ENCODE measurements at regions not wholly inside any gene's neighbourhood (a gene's known extent, or its start where the extent isn't known, plus 50 kb on each side); places are given as distances from the start of the nearest gene placed in this dataset.

DNA sequence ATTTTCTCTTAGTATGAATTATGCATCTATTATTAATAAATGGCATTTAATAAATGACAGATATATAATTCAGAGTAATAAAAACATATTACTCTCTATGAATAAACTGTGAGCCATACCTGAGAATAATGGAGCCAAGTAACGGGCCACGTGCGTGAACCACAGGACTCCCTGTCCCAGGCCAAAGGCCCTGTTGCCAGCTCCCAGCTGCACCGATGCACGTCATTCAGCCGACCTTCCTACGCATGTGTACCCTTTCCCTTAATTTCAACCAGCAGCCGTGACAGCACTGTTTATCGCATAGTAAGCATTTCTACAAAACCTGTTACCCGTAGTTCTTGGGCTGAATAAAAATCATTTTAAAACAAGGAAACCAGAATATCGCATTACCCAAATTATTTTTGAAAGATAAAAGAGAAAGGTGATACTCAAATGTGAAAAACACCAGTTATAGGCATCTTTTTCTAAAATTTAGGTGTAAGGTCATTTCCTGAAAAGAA, 827.2 kb upstream of the FRG1 start:
- H3K9me3 ChIP-seq (ENCODE audit: control insufficient read depth, insufficient read depth, low read depth, low read length): 0 out of 2 replicates have a peak, but pooled peaks cover 1% of the 10 kb centered on the region
- no peaks in the 10 kb centered on the region for H3K4me1 ChIP-seq (ENCODE audit: control insufficient read depth, insufficient read depth, low read length)
- H3K27ac ChIP-seq (ENCODE audit: low read depth, low read length): no peak overlapping the region
- H3K27me3 ChIP-seq (ENCODE audit: control insufficient read depth, insufficient read depth, low read length): no peaks in the 10 kb centered on the region
- H3K9ac ChIP-seq (ENCODE audit: low read length): no peak overlapping the region
- H3K4me3 ChIP-seq (ENCODE audit: low read depth, low read length): no peak overlapping the region
- H3K36me3 ChIP-seq (ENCODE audit: control insufficient read depth, insufficient read depth, low read length): no peaks in the 10 kb centered on the region

- no peak overlapping the region for H3K9ac ChIP-seq (ENCODE audit: low read length)
- no peaks in the 10 kb centered on the region for H3K4me1 ChIP-seq (ENCODE audit: control insufficient read depth, insufficient read depth, low read length)
- H3K27ac ChIP-seq (ENCODE audit: low read depth, low read length): no peak overlapping the region
- H3K4me3 ChIP-seq (ENCODE audit: low read depth, low read length): no peak overlapping the region
- no peaks in the 10 kb centered on the region for H3K9me3 ChIP-seq (ENCODE audit: control insufficient read depth, insufficient read depth, low read depth, low read length)
- no peaks in the 10 kb centered on the region for H3K36me3 ChIP-seq (ENCODE audit: control insufficient read depth, insufficient read depth, low read length)
- no peaks in the 10 kb centered on the region for H3K27me3 ChIP-seq (ENCODE audit: control insufficient read depth, insufficient read depth, low read length)
Measured at GRCh38 chr4:189117426-189117825, 823.2 kb upstream of the FRG1 start.

GRCh38 chr4:189121336-189121735, 819.3 kb upstream of the FRG1 start:
- no peaks in the 10 kb centered on the region for H3K4me1 ChIP-seq (ENCODE audit: control insufficient read depth, insufficient read depth, low read length)
- H3K36me3 ChIP-seq (ENCODE audit: control insufficient read depth, insufficient read depth, low read length): no peaks in the 10 kb centered on the region
- H3K27me3 ChIP-seq (ENCODE audit: control insufficient read depth, insufficient read depth, low read length): no peaks in the 10 kb centered on the region
- H3K4me3 ChIP-seq (ENCODE audit: low read depth, low read length): no peak overlapping the region
- H3K9me3 ChIP-seq (ENCODE audit: control insufficient read depth, insufficient read depth, low read depth, low read length): peaks cover 4% of the 10 kb centered on the region; the same call in 1 of the 2 replicates
- H3K9ac ChIP-seq (ENCODE audit: low read length): no peak overlapping the region
- H3K27ac ChIP-seq (ENCODE audit: low read depth, low read length): no peak overlapping the region

DNA sequence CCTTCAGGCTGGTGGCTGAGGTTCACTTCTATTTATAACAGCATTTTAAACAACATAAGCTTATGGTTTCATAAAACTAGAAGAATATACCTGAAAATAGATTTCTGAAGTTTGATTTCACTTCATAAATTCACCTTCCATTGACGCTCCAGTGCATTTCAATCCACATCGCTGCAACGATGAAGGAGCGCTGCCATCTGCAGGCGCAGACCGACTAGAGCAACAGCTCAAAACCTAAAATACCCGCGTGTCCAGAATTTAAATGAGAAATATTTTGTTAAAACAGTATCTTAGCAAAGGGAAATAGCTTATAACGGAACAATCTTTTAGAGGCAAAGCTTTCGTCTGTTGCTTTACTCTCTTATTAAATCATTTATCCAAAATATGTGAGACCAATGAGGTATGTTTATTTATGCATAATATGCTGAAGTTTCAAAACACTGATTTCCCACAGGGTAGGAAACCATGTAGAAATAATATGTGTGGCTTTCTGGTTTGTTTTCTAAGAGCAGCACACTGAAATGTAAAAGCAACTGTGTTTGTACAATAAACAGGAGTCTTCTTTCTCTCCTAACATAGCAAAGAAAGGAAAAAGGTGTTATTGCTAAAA, 816.4 kb upstream of the FRG1 start:
- H3K36me3 ChIP-seq (ENCODE audit: control insufficient read depth, insufficient read depth, low read length): no peaks in the 10 kb centered on the region

GRCh38 chr4:189124791-189125190, 815.9 kb upstream of the FRG1 start:
- no peaks in the 10 kb centered on the region for H3K4me1 ChIP-seq (ENCODE audit: control insufficient read depth, insufficient read depth, low read length)

More for the DNA sequence above, 816.4 kb upstream of the FRG1 start:
- H3K4me3 ChIP-seq (ENCODE audit: low read depth, low read length): no peak overlapping the region
- no peak overlapping the region for H3K27ac ChIP-seq (ENCODE audit: low read depth, low read length)
- no peaks in the 10 kb centered on the region for H3K4me1 ChIP-seq (ENCODE audit: control insufficient read depth, insufficient read depth, low read length)
- H3K9ac ChIP-seq (ENCODE audit: low read length): no peak overlapping the region
- no peaks in the 10 kb centered on the region for H3K27me3 ChIP-seq (ENCODE audit: control insufficient read depth, insufficient read depth, low read length)
- H3K9me3 ChIP-seq (ENCODE audit: control insufficient read depth, insufficient read depth, low read depth, low read length): peaks cover 6% of the 10 kb centered on the region; the same call in 1 of the 2 replicates

GRCh38 chr4:189126040-189126439, 814.6 kb upstream of the FRG1 start:
- H3K9ac ChIP-seq (ENCODE audit: low read length): no peak overlapping the region
- no peaks in the 10 kb centered on the region for H3K36me3 ChIP-seq (ENCODE audit: control insufficient read depth, insufficient read depth, low read length)
- no peaks in the 10 kb centered on the region for H3K4me1 ChIP-seq (ENCODE audit: control insufficient read depth, insufficient read depth, low read length)
- H3K27ac ChIP-seq (ENCODE audit: low read depth, low read length): no peak overlapping the region
- no peak overlapping the region for H3K4me3 ChIP-seq (ENCODE audit: low read depth, low read length)
- peaks cover 6% of the 10 kb centered on the region; the same call in 1 of the 2 replicates for H3K9me3 ChIP-seq (ENCODE audit: control insufficient read depth, insufficient read depth, low read depth, low read length)
- no peaks in the 10 kb centered on the region for H3K27me3 ChIP-seq (ENCODE audit: control insufficient read depth, insufficient read depth, low read length)

More at GRCh38 chr4:189124791-189125190, 815.9 kb upstream of the FRG1 start:
- no peak overlapping the region for H3K27ac ChIP-seq (ENCODE audit: low read depth, low read length)
- no peak overlapping the region for H3K9ac ChIP-seq (ENCODE audit: low read length)
- H3K4me3 ChIP-seq (ENCODE audit: low read depth, low read length): no peak overlapping the region
- H3K27me3 ChIP-seq (ENCODE audit: control insufficient read depth, insufficient read depth, low read length): no peaks in the 10 kb centered on the region
- H3K36me3 ChIP-seq (ENCODE audit: control insufficient read depth, insufficient read depth, low read length): no peaks in the 10 kb centered on the region
- peaks cover 6% of the 10 kb centered on the region; the same call in 1 of the 2 replicates for H3K9me3 ChIP-seq (ENCODE audit: control insufficient read depth, insufficient read depth, low read depth, low read length)

- H3K4me1 ChIP-seq (ENCODE audit: control insufficient read depth, insufficient read depth, low read length): no peaks in the 10 kb centered on the region
- no peak overlapping the region for H3K9ac ChIP-seq (ENCODE audit: low read length)
- no peak overlapping the region for H3K4me3 ChIP-seq (ENCODE audit: low read depth, low read length)
- no peaks in the 10 kb centered on the region for H3K27me3 ChIP-seq (ENCODE audit: control insufficient read depth, insufficient read depth, low read length)
- no peak overlapping the region for H3K27ac ChIP-seq (ENCODE audit: low read depth, low read length)
- H3K9me3 ChIP-seq (ENCODE audit: control insufficient read depth, insufficient read depth, low read depth, low read length): peaks cover 6% of the 10 kb centered on the region; the same call in 1 of the 2 replicates
- no peaks in the 10 kb centered on the region for H3K36me3 ChIP-seq (ENCODE audit: control insufficient read depth, insufficient read depth, low read length)
Measured at GRCh38 chr4:189128341-189128740, 812.3 kb upstream of the FRG1 start.

GRCh38 chr4:189129044-189129694, 811.5 kb upstream of the FRG1 start:
- H3K9me3 ChIP-seq (ENCODE audit: control insufficient read depth, insufficient read depth, low read depth, low read length): peaks cover 6% of the 10 kb centered on the region; the same call in 1 of the 2 replicates
- H3K27ac ChIP-seq (ENCODE audit: low read depth, low read length): no peak overlapping the region
- H3K27me3 ChIP-seq (ENCODE audit: control insufficient read depth, insufficient read depth, low read length): no peaks in the 10 kb centered on the region
- H3K4me1 ChIP-seq (ENCODE audit: control insufficient read depth, insufficient read depth, low read length): no peaks in the 10 kb centered on the region
- H3K9ac ChIP-seq (ENCODE audit: low read length): no peak overlapping the region
- H3K36me3 ChIP-seq (ENCODE audit: control insufficient read depth, insufficient read depth, low read length): no peaks in the 10 kb centered on the region
- H3K4me3 ChIP-seq (ENCODE audit: low read depth, low read length): no peak overlapping the region

DNA sequence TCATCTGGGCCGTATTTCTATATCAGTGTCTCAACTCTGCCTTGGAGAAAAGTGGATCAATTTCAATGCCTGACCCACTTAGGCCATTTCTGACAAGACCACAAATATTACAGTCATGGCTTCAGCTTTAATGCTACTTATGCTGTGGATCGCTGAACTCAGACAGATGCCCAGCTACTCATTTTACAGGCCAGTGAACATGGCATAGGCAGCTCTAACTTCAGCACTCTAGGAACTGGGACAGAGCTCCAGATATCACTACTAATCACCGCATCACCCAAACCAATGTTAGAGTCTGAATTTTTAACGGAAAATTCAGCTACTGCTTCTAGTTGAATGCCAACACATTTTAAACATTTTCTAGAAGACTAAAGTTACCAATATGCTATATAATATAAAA, 809.6 kb upstream of the FRG1 start:
- no peaks in the 10 kb centered on the region for H3K36me3 ChIP-seq (ENCODE audit: control insufficient read depth, insufficient read depth, low read length)
- H3K9me3 ChIP-seq (ENCODE audit: control insufficient read depth, insufficient read depth, low read depth, low read length): peaks cover 4% of the 10 kb centered on the region; the same call in 1 of the 2 replicates
- no peaks in the 10 kb centered on the region for H3K4me1 ChIP-seq (ENCODE audit: control insufficient read depth, insufficient read depth, low read length)
- no peak overlapping the region for H3K9ac ChIP-seq (ENCODE audit: low read length)
- no peak overlapping the region for H3K27ac ChIP-seq (ENCODE audit: low read depth, low read length)
- no peak overlapping the region for H3K4me3 ChIP-seq (ENCODE audit: low read depth, low read length)
- H3K27me3 ChIP-seq (ENCODE audit: control insufficient read depth, insufficient read depth, low read length): no peaks in the 10 kb centered on the region

DNA sequence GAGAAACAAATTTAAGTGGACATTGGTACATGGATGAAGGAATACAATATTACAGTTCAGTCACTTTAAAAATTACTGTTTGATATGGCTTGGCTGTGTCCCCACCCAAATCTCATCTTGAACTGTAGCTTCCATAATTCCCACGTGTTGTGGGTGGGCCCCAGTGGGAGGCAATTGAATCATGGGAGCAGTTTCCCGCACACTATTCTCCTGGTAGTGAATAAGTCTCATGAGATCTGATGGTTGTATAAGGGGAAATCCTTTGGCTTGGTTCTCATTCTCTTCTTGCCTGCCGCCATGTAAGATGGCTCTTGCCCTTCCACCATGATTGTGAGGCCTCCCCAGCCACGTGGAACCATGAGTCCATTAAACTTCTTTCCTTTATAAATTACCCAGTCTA, 804.2 kb upstream of the FRG1 start:
- Histone ChIP-seq H3K36me3 (ENCODE audit: control insufficient read depth, insufficient read depth, low read length) (no peaks in the 10 kb centered on the region), H3K27me3 (ENCODE audit: control insufficient read depth, insufficient read depth, low read length) (no peaks in the 10 kb centered on the region), H3K4me3 (ENCODE audit: low read depth, low read length) (no peak overlapping the region), H3K9ac (ENCODE audit: low read length) (no peak overlapping the region), H3K27ac (ENCODE audit: low read depth, low read length) (no peak overlapping the region), H3K4me1 (ENCODE audit: control insufficient read depth, insufficient read depth, low read length) (no peaks in the 10 kb centered on the region), H3K9me3 (ENCODE audit: control insufficient read depth, insufficient read depth, low read depth, low read length) (no peaks in the 10 kb centered on the region)

GRCh38 chr4:189143263-189143952, 797.3 kb upstream of the FRG1 start:
- no peaks in the 10 kb centered on the region for H3K9me3 ChIP-seq (ENCODE audit: control insufficient read depth, insufficient read depth, low read depth, low read length)
- H3K4me3 ChIP-seq (ENCODE audit: low read depth, low read length): no peak overlapping the region
- H3K27me3 ChIP-seq (ENCODE audit: control insufficient read depth, insufficient read depth, low read length): no peaks in the 10 kb centered on the region
- no peak overlapping the region for H3K9ac ChIP-seq (ENCODE audit: low read length)
- no peaks in the 10 kb centered on the region for H3K36me3 ChIP-seq (ENCODE audit: control insufficient read depth, insufficient read depth, low read length)
- H3K27ac ChIP-seq (ENCODE audit: low read depth, low read length): no peak overlapping the region
- no peaks in the 10 kb centered on the region for H3K4me1 ChIP-seq (ENCODE audit: control insufficient read depth, insufficient read depth, low read length)
